Muscle of back (tissue), 3 donors: ENCODE measurements at regions not wholly inside any gene's neighbourhood (a gene's known extent, or its start where the extent isn't known, plus 50 kb on each side); places are given as distances from the start of the nearest gene placed in this dataset.

Experiments
- DNase-seq, 3 donors: peaks; one replicate each; pipeline versions ENCODE4 v3.0.0 to v3.0.0-alpha.2; 2013

DNA sequence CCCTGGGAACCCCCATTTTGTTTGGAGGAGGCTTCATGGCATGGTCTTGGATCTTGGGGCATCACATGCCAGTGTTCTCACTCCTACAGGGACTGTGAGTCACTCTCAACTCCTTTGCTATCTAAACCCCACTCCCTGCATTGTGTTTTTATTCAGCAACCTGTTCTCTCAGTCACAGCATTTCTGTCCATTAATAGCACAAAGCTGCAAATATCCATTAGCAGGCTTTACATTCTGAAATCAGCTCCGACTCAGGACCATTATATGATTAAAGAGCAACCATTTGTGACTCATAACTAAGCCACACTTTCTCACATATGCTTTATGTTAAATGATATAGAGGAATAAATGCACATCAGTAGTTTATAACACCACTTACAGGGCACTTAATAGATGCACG lies 462.1 kb upstream of the BRINP1 start:
- no peak for DNase-seq

DNA sequence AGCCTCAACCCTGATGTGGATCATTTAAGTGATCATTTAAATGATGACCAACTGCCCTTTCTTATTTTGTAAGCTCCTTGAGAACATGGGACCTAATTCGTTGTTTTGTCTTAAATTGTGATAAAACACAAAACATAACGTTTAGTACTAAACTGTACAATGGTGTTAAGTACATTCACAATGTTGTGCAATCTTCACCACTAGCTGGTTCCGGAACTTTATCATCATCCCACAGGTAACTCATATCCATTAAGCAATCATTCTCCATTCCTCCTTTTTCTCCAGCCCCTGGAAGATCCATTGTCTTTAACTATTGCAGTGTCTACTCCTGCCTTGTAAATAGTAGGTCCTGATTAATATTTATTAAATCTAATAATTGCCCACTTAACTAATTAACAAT lies 460.5 kb upstream of the BRINP1 start:
- DNase-seq = no peak

DNA sequence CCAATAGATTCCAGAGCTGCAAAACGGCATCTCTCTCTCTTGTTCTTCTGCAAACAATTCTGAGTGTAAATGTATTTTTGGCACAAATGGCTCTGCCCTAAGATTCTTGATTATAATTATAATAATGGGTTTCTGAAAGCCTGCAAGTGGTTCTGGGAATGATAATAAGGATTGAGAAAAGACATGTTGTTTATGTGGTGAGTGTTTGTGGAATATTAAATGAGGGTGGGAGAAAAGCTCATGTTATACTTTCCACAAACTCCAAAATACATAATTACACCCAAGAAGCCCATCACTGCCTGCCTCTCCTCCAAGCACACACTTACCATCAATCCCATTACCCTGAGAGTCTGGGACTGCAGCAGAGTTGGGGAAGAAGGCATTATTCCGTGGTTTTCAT lies 460.0 kb upstream of the BRINP1 start:
- no peak for DNase-seq

DNA sequence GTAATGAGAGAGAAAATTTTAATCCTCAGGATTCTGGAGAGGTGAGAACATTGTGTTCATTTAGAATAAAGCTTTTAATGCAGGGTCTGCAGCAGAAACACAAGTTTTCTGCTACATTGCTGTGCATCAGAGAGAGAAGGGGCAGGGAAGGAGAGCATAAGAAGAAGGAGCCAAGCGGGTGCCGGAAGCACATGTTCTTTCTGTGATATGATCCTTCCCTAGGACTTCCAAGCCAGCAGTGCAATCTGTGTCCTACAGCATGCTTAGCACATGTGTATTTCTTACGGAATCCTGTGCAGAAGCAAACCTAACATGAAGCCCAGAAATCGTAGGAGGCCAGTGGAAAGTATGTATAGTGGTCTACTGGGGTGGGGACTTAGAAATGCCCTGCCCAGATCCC lies 458.3 kb upstream of the BRINP1 start:
- no peak for DNase-seq

DNA sequence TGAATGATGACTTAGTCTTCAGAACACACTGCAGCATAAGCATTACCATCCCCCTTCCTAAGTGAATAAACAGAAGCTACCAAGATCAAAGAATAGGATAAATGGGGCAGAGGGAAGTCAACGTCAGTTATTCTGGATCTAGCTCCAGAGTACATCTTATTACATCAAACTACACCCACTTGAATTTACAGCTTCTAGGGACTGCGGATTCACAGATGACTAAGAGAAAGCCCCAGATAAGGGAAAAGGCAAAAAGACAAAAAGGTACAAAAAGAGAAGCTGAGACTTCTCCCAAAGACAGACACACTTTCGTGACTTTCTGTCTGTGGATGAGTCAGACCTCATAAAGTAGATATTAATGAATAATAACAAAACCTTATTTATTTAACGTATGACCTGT lies 457.9 kb upstream of the BRINP1 start:
- no peak for DNase-seq

DNA sequence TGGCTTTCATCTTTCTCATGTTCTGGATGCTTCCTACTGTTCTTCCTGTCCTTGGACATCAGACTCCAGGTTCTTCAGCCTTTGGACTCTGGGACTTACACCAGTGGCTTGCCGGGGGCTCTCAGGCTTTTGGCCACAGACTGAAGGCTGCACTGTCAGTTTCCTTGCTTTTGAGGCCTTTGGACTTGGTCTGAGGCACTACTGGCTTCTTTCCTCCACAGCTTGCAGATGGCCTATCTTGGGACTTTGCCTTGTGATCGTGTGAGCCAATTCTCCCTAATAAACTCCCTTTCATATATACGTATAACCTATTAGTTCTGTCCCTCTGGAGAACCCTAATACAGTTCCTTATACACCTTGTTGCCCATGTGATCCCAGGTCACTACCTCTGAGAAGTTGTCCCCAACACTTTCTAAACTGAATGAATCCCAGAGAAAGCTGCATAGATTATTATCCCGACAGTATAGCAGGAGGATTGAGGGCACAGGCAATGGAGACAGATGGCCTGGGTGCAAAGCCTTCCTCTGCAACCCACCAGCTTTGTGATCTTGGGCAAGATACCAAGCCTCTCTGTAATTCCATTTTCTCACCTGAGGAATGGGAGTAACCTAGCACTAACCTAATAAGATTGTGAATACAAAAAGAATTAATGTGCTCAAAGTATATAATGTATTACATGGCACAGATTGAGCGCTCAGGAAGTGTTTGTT lies 449.6 kb upstream of the BRINP1 start:
- no peak for DNase-seq

DNA sequence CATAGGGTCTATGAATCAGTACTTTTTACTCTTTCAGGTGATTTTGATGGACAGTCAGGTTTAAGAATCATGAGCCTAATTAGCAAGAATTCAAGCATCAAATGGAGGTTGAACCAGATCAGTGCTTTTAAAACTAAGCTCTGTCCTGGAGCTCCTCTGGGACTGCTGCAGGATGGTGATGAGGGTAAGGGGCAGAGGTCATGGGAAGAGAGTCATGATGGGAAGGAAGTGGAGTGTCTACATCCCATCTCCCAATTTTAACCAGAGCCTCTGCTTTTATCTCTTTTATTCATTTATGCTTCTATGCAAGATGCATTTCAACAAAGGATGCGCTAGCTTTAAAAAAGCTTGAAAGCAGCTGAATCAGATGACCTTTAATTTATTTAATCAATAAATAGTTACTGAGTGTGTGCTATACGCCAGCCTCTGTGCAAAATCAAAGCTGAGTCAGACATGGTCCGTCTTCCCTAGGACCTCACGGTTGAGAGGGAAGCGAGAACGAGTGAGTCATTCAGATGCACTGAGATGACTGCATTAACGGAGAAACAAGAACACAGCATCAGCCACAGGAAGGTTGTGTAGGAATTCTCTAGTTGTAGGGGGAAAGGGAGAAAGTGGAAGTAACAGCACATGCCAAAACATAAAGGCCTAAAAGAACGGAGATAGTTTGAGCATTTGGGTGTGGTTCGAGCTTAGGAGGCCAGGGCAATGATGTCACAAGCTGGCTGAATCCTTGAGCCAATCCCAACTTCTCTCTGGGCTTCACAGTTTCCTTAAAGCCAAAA lies 441.6 kb upstream of the BRINP1 start:
- DNase-seq = peak; percentile 6 to 9 (median 7)

DNA sequence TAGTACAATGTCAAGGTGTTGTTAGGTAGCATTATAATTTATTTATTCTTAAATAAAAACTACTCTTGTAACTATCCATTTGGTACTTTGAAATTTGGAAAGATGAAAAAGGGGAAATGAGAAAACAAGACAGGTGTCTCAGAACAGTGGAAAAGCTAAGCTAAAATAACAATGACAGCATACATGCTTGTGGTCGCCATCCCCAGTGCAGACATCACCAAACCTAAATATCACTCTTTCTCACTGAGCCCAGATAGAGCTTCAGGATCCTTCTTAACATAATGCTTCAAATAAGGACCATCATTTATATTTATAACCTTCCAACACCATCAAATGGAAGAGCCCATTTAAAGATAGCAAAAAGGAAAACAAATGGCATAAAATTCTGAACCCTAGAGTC lies 434.4 kb upstream of the BRINP1 start:
- no peak for DNase-seq

DNA sequence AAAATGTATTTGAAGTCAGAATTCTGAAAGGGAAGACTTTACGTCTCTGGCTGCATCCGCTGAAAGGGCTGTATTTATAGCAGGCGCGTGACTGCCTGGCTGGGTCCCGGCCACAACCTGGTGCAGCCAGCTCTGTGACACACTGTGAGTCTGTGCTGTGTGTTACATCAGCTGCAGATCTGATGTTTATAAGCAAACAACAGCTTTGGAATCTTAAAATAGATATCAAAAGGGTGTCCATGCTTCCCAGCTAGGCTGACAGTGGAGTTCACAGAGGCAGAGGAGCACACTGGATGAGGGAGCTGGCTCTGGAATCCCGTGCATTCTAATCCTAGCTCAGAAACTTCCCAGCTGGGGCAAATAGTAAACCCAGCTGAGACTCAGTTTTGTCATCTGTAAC lies 433.4 kb upstream of the BRINP1 start:
- peak; percentile 3 to 36 (median 22) for DNase-seq

DNA sequence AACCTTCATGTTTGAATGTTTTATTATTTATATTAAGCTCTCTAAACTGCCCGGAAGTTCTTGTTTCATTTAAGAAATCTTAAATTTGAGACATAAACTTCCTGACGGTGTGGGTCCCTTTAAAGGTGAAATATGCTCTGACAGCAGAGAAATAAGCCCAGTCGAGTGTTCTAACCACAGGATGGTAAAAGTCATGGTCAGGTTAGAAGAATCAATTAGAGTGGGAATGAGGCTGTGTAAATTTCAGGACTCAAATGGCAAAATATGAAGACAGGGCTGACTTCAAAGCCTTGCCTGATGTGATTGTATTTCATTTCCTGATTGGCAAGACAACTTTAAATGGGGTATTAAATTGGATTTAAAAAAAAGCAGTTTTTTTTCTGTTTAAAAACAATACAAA lies 432.9 kb upstream of the BRINP1 start:
- no peak for DNase-seq

DNA sequence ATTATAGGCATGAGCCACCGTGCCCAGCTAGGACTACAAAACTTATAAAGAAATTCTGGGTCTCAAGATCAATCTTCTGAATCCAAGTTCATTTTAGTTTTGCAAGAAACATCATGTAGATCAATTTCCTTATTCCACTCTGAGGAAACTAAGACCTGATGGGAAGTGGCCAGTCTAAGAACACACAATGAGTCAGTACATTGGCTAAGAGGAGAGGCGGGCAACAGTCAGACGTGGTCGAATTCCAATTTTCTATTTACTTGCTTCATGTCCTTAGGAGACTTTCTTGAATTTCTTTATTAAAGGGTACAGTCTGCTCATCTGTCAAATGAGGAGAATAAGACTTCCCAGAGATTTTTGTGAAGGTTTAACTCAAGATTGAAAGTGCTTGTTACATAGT lies 432.1 kb upstream of the BRINP1 start:
- DNase-seq = no peak

DNA sequence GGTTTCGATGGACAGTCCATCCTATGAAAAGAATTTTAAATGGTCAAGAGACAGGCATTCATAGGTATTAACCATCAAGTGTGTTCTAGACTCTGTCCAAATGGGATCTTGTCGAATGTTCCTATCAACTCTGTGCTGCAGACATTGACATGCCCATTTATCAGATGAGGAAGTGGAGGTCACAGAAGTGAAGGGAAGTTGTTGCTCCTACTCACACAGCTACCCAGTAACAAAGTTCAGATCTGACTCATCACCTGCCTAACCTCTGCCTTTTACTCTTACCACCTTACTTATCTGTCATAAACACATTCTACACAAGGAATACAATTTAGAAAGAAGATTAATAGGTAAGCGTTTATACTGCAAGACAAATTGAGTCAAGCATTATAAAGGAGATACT lies 426.2 kb upstream of the BRINP1 start:
- no peak for DNase-seq

DNA sequence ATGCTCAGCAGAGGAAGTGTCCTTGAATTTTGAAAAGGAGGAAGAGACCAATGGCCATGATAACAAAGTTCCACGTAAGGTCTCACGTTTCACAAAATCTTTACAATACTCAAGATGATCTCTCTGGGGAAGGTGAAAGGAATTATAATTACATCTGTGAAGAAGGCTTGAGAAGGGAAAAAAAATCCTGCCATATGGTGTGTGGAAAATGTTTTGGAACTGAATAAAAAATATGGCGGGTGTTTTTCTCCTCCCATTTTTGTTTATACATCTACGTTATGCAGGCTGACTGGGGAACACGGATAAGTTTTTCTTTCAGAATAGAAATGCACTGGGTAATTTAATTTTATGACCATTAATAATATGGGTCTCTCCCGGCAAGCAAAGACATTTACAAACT lies 425.6 kb upstream of the BRINP1 start:
- DNase-seq = no peak

DNA sequence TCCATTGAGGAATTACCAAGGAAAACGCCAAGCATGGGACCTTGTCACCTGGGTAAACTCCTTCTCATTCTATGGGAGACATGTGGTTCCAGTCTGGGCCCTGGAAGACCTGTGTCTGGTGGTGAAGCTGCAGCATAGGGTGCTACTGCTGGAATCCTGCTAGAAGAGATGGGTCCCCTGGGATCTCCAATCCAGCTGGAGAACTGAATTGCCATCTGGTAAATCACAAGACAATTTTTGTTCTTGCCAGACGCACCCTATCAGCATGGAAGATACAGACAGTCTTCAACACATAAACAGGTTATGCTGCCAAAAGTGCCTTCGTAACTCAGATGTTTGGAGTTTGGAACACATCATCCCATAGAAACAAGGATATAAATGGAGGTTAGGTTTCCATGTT lies 424.0 kb upstream of the BRINP1 start:
- no peak for DNase-seq

DNA sequence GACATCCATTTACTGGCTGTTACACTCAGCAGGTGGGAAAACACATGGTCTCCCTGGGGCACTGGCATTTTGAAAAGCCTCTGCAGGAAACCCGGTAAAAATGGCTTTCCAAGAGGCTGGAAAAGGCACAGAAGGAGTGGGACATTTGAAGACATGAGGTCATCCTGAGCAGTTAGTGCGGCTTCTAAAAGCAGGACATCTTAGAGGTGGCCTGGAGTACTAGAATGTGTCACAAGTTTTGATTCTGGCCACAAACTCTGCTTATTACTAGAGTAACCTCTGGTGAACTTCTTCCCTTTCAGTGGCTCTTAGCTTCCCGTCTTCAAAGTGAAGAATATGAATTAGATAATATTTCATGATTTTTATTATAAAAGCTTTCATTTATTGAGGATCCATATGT lies 423.0 kb upstream of the BRINP1 start:
- no peak for DNase-seq

DNA sequence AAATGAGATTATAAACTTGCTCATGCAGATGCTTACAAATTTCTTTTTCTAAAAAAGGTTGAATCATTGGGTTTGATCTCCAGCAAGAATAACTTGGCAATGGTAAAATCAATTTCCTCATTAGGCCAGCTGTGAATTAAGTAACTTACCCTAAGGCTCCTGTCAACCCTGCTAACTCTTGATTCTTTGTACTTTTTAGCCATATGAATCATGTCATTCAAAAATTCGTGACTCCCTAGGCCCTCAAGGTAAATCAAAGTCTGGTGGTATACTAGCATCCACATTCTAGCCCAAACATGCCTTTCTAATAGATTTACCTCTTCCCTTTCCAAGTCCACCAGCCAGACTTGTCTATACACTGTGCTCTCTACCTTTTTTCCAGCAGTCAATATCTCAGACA lies 420.8 kb upstream of the BRINP1 start:
- DNase-seq = no peak

DNA sequence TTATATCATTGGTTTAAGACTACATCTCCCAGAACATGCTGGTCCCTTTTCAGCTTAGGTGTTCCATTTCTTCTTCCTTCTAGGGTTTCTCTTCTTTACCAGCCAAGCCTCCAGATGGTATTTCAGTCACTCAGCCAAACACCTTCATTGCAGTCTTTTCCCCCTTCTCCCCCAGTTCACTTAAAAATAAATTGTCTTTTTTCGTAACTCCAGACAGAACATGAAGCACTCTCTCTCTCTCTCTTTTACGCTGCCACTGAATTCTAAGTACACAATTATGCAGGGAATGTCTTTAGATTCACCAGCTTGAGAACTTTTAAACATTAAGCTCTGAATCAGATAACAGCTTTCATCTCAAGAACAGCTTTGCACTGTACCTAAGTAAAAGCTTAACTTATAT lies 419.7 kb upstream of the BRINP1 start:
- no peak for DNase-seq

DNA sequence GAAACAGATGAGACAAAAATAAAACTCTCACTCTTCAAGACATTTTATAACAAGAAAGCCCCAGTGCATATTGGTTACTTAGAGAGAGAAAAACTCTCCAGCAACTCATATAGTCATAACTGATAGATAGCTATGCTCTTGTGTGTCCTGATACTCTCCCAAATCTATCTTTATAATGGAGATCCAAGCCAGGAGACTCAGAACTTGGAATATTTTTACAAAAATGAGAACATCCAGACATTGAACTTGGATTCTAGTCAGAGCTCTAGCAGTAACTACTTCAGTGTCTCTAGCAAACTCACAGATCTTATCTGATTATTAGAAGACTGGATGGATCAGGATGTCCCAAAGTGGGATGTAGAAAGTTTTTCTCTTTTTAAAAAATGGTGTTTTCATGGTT lies 412.7 kb upstream of the BRINP1 start:
- DNase-seq = peak; percentile 15 to 56 (median 21)

DNA sequence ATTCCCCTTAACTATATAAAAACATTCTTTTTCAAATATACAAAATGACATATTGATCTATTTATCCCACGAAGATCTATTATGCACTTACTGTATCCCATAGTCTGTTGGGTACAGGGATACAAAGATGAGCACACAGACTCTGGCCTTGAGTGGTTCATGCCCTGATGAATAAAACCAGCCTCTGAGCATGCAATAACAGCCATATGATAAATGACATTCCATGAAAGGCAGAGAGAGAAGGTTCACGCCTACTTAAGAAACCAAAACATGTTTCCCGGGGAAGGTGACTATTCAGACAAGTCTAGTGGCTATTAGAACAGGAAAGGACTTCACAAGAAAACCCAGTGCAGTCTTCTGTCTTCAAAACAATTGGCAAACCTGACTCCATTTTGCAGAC lies 406.2 kb upstream of the BRINP1 start:
- no peak for DNase-seq

DNA sequence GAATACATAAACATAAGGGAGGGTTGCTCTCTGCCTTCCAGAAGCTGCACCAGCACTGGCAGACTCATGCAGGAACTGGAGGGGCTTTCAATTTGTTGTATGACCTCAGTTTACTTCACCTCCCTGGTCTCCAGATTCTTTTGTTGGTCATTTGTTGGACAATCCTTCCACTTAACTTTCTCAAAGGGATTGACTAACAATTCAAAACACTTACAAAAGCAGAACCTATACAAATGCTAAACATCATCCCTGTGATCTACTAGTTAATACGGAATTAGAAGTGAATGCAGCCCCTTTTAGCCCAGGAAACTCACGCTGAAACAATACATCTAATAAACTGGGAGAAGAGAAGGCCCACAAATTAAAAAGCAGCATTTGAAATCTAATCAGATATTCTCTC lies 404.6 kb upstream of the BRINP1 start:
- no peak for DNase-seq

DNA sequence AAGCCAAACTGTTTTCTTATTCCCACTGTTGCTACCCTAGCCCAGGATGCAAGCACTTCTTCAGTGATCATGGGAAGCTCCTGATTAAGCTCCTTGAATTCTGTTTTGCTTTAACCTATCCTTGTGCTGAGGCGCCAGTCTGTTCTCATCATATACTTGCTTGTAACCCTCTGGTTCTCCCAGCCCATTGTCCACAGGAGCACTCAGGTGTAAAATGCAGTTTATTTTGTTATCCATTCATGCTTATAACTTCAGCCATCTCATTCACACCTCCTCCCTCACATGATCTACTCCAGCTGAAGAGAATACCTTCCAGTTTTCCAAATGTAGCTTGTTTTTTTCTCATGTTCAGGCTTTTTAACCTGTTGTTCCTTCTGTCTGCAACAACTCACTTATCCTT lies 402.1 kb upstream of the BRINP1 start:
- no peak for DNase-seq

DNA sequence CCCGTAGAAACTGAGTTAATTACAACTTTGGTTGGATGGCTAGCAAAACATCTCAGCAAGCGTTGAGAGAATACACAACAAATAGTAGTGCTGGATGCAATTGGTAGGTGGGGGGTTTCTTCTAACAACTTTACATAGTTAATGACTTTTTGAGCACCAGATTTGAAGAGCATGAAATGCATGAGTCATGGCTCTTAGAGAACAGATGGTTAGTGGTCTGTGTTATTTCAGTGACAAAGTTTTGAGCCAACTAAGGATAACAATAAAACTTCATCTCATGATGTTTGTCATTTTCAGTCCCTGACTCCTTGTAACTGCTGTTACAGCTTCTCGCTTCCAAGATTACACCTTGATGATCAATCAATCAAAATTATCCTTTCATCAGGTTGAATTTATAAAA lies 399.0 kb upstream of the BRINP1 start:
- no peak for DNase-seq

DNA sequence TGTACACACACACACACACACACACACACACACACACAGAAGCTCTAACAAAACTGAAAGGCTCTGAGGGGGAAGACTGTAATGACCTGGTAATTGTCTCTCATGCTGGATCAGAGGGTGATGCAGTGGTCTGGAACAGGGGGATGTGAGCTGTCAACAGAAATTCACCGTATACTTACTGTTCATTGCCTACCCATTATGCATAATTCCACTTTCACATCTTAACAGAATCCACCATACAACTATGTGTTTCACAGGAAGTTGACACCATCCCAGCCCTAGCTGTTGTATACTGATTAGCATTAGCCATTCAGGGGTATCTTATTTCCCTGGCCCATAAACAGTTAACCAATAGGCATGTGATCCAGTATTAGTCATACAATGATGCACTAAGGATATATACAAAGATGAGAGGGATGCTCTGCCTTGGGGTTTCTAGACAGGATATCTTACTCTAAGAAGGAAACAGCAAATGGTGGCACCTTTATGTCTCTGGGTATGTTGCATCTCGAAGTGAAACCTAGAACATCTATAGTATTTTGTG lies 396.5 kb upstream of the BRINP1 start:
- DNase-seq = no peak

DNA sequence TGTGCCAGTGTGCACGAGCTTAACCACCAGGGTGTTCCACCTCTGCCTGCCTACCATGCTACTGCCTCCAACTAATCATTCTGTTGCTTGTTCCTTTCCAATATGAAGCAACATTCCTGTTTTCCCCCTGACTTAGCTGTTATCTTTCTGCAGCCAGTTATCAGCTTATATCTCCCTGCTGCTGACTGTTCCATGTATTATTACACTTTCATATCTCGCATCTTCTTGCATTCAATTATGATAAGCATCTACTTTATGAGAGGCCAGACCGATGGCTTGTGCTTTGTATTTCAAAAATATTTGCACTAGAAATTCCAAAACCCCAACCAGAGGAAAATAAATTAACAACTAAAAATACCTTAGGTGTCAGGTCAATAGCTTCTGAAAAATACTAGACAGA lies 394.0 kb upstream of the BRINP1 start:
- DNase-seq = no peak
